ENCODE measurements at regions not wholly inside any gene's neighbourhood (a gene's known extent, or its start where the extent isn't known, plus 50 kb on each side); places are given as distances from the start of the nearest gene placed in this dataset.

GRCh38 chr9:99593610-99594009 is 228.1 kb upstream of the NR4A3 start:
- TF ChIP-seq POLR2A (IDR thresholded peaks at IDR 0.05) (no peak), CTCF (IDR thresholded peaks at IDR 0.05) (no peak)

Measured in vagina (tissue), 2 donors.